Neural cell (in vitro differentiated cells): ENCODE measurements at regions not wholly inside any gene's neighbourhood (a gene's known extent, or its start where the extent isn't known, plus 50 kb on each side); places are given as distances from the start of the nearest gene placed in this dataset.

Experiments used
- H2AFZ ChIP-seq: fragments of 200-600, 300-800 bp; sonication (generic), shearing (Covaris generic); 2 replicates; pipeline ENCODE4 v1.6.0; 2014; ENCODE audit warnings: low read depth, mild to moderate bottlenecking, antibody characterized with exemption, low read length, moderate library complexity
- H3F3A ChIP-seq: fragments of 200-600 bp; shearing (Covaris generic); 2 replicates; pipeline ENCODE4 v1.6.1; 2016; ENCODE audit warnings: mild to moderate bottlenecking, moderate library complexity, mixed read lengths, antibody characterized with exemption, low read length; ENCODE audit not compliant: insufficient read depth, poor library complexity, severe bottlenecking
- H3K27ac ChIP-seq: fragments of 200-600, 300-800 bp; sonication (generic), shearing (Covaris generic); 2 replicates; pipeline ENCODE4 v1.5.1; 2014; ENCODE audit warnings: mild to moderate bottlenecking, low read length, moderate library complexity
- H3K27me3 ChIP-seq: fragments of 300-800, 200-600 bp; sonication (generic), shearing (Covaris generic); 2 replicates; pipeline ENCODE4 v1.6.0; 2014; ENCODE audit warnings: mild to moderate bottlenecking, low read depth, low read length, moderate library complexity; ENCODE audit not compliant: insufficient read depth
- H3K36me3 ChIP-seq: fragments of 300-800, 200-600 bp; sonication (generic), shearing (Covaris generic); 2 replicates; pipeline ENCODE4 v1.5.1; 2014; ENCODE audit warnings: mild to moderate bottlenecking, antibody characterized with exemption, low read length, moderate library complexity; ENCODE audit not compliant: insufficient read depth
- H3K4me2 ChIP-seq: fragments of 300-800, 200-600 bp; sonication (generic), shearing (Covaris generic); 2 replicates; pipeline ENCODE4 v1.6.0; 2014; ENCODE audit warnings: mild to moderate bottlenecking, low read length
- H3K4me3 ChIP-seq: fragments of 300-800, 200-600 bp; sonication (generic), shearing (Covaris generic); 2 replicates; pipeline ENCODE4 v1.5.1; 2014; ENCODE audit warnings: mild to moderate bottlenecking, low read length, moderate library complexity
- H3K79me2 ChIP-seq: fragments of 200-600 bp; shearing (Covaris generic); replicated peaks from 2 replicates; pipeline ENCODE4 v1.6.0; 2014; ENCODE audit warnings: mild to moderate bottlenecking, low read length, moderate library complexity; ENCODE audit not compliant: insufficient read depth
- H3K9ac ChIP-seq: fragments of 300-800, 200-600 bp; sonication (generic), shearing (Covaris generic); 2 replicates; pipeline ENCODE4 v1.6.1; 2016; ENCODE audit warnings: mild to moderate bottlenecking, low read length, mixed read lengths
- H3K9me2 ChIP-seq: fragments of 200-600 bp; shearing (Covaris generic); 2 replicates; pipeline ENCODE4 v1.6.1; 2016; ENCODE audit warnings: mild to moderate bottlenecking, low read length, mixed read lengths; ENCODE audit not compliant: insufficient read depth
- H3K9me3 ChIP-seq: fragments of 200-600, 300-800 bp; sonication (generic), shearing (Covaris generic); 2 replicates; pipeline ENCODE4 v1.6.1; 2016; ENCODE audit warnings: mild to moderate bottlenecking, mixed run types, low read length, moderate library complexity, mixed read lengths
- H4K20me1 ChIP-seq: fragments of 200-600 bp; shearing (Covaris generic); 2 replicates; pipeline ENCODE4 v1.6.1; 2016; ENCODE audit warnings: mild to moderate bottlenecking, mixed run types; ENCODE audit not compliant: insufficient read depth
- EP300 ChIP-seq: fragments of 450-650 bp; conservative IDR thresholded peaks from 2 replicates; pipeline ENCODE4 v1.6.1; 2014; ENCODE audit warnings: antibody characterized with exemption, mild to moderate bottlenecking, moderate library complexity; ENCODE audit not compliant: poor library complexity, severe bottlenecking
- EZH2 ChIP-seq: fragments of 200-600, 300-800 bp; shearing (Covaris generic), sonication (generic); IDR thresholded peaks from 2 replicates; pipeline ENCODE4 v1.6.1; 2014; ENCODE audit warnings: antibody characterized with exemption, low read length, borderline replicate concordance, mild to moderate bottlenecking; ENCODE audit not compliant: insufficient read depth, poor library complexity, severe bottlenecking
- MXI1 ChIP-seq: fragments of 450-650 bp; conservative IDR thresholded peaks from 2 replicates; pipeline ENCODE4 v1.6.1; 2014; ENCODE audit warnings: antibody characterized with exemption, mild to moderate bottlenecking; ENCODE audit not compliant: poor library complexity, severe bottlenecking
- POLR2AphosphoS5 ChIP-seq: IDR thresholded peaks from 2 replicates; pipeline ENCODE4 v1.6.1; 2012
- RAD21 ChIP-seq: fragments of 450-650 bp; conservative IDR thresholded peaks from 2 replicates; pipeline ENCODE4 v1.6.1; 2014; ENCODE audit warnings: antibody characterized with exemption, mild to moderate bottlenecking, moderate library complexity
- REST ChIP-seq: IDR thresholded peaks from 2 replicates; pipeline ENCODE4 v1.6.1; 2012; ENCODE audit warnings: borderline replicate concordance
- SMC3 ChIP-seq: fragments of 450-650 bp; conservative IDR thresholded peaks from 2 replicates; pipeline ENCODE4 v1.6.1; 2014; ENCODE audit warnings: antibody characterized with exemption, mild to moderate bottlenecking, moderate library complexity; ENCODE audit not compliant: poor library complexity
- TAF1 ChIP-seq: IDR thresholded peaks from 2 replicates; pipeline ENCODE4 v1.6.1; 2012; ENCODE audit warnings: low read depth
- TF ChIP-seq, protein P1 (sequence below): fragments of 450-650 bp; IDR thresholded peaks from 2 replicates; pipeline ENCODE4 v1.5.1; 2014; ENCODE audit warnings: antibody characterized with exemption, mild to moderate bottlenecking, moderate library complexity; ENCODE audit not compliant: poor library complexity, severe bottlenecking

GRCh38 chr1:193657552-193657951, 471.1 kb upstream of the B3GALT2 start:
- Histone ChIP-seq H3K4me2 (no peak overlapping the region), H3K36me3 (no peaks in the 10 kb centered on the region), H3K4me3 (no peak overlapping the region), H3K27ac (no peak overlapping the region), H3K79me2 (no peaks in the 10 kb centered on the region), H3K9ac (no peak overlapping the region), H2AFZ (no peak overlapping the region), H3K9me2 (no peaks in the 10 kb centered on the region), H3F3A (no peaks in the 10 kb centered on the region), H3K27me3 (no peaks in the 10 kb centered on the region), H4K20me1 (no peaks in the 10 kb centered on the region), H3K9me3 (no peaks in the 10 kb centered on the region)
- TF ChIP-seq RAD21 (no peak), TAF1 (no peak), MXI1 (no peak), REST (no peak), POLR2AphosphoS5 (no peak), SMC3 (no peak), EZH2 (no peak), EP300 (no peak)
- TF ChIP-seq, protein P1, sequence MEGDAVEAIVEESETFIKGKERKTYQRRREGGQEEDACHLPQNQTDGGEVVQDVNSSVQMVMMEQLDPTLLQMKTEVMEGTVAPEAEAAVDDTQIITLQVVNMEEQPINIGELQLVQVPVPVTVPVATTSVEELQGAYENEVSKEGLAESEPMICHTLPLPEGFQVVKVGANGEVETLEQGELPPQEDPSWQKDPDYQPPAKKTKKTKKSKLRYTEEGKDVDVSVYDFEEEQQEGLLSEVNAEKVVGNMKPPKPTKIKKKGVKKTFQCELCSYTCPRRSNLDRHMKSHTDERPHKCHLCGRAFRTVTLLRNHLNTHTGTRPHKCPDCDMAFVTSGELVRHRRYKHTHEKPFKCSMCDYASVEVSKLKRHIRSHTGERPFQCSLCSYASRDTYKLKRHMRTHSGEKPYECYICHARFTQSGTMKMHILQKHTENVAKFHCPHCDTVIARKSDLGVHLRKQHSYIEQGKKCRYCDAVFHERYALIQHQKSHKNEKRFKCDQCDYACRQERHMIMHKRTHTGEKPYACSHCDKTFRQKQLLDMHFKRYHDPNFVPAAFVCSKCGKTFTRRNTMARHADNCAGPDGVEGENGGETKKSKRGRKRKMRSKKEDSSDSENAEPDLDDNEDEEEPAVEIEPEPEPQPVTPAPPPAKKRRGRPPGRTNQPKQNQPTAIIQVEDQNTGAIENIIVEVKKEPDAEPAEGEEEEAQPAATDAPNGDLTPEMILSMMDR = no peak

- Histone ChIP-seq H4K20me1 (no peaks in the 10 kb centered on the region), H3K9ac (no peak overlapping the region), H2AFZ (no peak overlapping the region), H3K4me2 (no peak overlapping the region), H3K79me2 (no peaks in the 10 kb centered on the region), H3K9me2 (no peaks in the 10 kb centered on the region), H3K36me3 (no peaks in the 10 kb centered on the region), H3K4me3 (no peak overlapping the region), H3K27ac (no peak overlapping the region), H3K9me3 (no peaks in the 10 kb centered on the region), H3F3A (no peaks in the 10 kb centered on the region), H3K27me3 (no peaks in the 10 kb centered on the region)
- TF ChIP-seq EZH2 (no peak), REST (no peak), POLR2AphosphoS5 (no peak), TAF1 (no peak), MXI1 (no peak), RAD21 (no peak)
Measured at GRCh38 chr1:193656841-193657240, 470.4 kb upstream of the B3GALT2 start.
